HUDEP-2 (cell line): ENCODE measurements at regions not wholly inside any gene's neighbourhood (a gene's known extent, or its start where the extent isn't known, plus 50 kb on each side); places are given as distances from the start of the nearest gene placed in this dataset.

Experiments used
- DNase-seq, 76 experiments: peaks; one replicate each; lab custom pipeline; 2025; ENCODE audit not compliant: unreplicated experiment in 76 of 76; lab: John Stamatoyannopoulos, UW

GRCh38 chr2:172229125-172229524 is 126.4 kb upstream of the DLX2 start:
- DNase-seq, result no peak

- DNase-seq, result no peak
Observed at GRCh38 chr2:172230332-172230888, 127.7 kb upstream of the DLX2 start.

DNA sequence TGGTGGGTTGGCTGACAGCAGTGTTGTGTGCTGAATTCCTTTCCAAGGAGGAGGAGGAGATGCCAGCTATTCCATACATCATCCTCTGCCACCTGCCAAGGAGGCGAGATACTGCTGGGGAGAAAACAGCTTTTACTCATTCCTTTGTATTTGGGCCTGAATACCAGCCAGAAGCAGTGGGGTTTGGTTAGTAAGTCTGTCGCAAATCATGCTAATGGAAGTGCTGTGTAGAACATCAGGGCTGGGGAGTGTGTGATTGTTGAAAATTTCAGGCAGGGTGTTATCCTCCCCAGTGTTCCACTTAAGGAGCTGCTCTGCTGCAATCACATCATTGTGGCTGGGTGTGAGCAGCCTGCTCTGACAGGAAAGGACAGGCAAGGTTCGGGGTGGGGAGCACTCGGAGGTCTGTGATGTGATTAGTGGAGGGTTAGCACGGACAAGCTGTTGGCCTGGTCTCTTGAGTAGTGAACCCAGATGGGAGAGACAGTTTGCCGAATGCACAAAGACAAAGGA is 128.2 kb upstream of the DLX2 start:
- no peak for DNase-seq

DNA sequence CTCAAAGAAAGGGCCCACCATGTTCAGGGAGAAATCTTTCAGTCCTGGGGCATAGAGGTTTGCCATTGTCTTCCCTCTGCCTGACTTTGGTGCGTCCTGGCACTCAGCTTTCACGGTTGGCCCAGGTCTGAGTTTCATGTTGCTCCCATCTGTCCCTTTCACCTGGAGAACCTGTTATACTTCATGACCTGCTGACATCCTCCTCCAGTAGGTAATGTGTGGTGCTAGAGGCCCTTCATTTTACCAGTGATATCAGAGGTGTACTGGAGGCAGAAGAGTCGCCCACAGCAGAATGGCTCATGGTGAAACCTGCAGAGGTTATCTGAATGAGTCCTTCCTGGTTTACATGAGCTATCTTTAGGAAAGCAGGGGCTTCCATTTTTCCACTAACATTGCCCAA is 128.8 kb upstream of the DLX2 start:
- no peak for DNase-seq

- DNase-seq, result no peak
Observed at GRCh38 chr2:172232708-172233396, 130.2 kb upstream of the DLX2 start.

DNA sequence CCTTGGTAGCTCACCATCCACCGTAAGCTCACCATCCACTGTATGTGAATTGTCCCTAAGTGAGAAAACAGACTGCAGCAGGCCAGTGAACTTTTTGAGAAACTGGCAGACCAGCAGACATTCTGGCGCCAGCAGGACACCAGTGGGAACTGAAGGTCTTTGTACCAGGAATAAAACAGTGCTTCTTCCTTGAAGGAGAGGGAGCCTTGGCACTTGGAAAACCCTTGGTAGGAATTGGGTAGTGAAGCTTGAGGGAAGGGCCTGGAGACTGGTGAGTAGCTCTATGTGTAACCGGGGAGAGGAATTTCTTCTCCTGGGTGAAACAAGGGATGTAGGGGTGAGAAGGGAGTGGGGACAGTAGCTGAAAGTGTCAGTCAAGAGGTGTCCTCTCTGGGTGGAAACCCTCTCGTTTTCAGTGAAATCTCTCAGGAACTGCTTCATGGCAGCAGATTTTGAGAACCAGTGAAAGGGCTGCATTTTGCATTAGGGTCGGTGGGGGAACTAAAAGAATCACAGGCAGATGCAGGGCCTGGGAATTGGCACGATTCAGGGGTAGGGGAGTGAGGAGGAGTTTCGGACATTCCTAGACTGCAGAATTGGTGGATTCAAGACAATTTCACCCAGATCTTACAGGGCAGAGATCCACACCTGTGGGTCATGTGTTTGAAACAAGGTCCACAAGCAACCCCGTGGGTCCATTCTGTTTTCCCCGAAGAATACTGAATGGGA is 131.5 kb upstream of the DLX2 start:
- DNase-seq, result no peak

GRCh38 chr2:172234716-172235691 is 132.3 kb upstream of the DLX2 start:
- DNase-seq, result peak in 2 of 76 experiments; percentile 2 to 18

DNA sequence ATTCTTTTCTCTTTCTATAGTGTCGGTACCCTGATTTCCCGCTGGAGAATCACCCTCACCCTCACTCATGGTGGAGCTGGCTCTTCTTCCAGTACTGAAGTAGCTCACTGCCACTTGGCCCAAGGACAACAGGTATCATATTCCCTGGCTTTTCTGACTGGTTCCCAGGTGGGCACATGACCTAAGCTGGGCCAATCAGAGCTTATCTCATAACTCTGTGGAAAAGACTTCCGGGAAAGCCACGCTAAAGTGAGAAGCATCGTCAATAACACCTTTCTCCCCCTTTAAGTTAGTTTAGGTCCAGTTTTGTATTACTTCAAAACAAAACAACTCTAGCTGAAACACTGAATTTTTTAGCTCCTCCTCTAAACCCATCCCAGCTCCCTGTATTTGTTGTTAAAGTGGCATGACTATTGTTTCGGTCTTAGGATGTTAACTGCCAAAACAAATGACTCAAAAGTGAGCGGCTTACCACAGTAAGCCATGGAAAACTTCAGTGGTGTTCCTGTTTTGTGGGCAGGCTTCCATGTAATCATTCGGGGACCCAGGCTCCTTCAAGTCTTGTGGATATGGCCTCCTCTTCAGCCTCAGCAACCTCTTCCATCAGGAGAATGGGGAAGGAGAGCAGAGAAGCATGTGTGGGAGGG is 137.4 kb upstream of the DLX2 start:
- no peak for DNase-seq

DNA sequence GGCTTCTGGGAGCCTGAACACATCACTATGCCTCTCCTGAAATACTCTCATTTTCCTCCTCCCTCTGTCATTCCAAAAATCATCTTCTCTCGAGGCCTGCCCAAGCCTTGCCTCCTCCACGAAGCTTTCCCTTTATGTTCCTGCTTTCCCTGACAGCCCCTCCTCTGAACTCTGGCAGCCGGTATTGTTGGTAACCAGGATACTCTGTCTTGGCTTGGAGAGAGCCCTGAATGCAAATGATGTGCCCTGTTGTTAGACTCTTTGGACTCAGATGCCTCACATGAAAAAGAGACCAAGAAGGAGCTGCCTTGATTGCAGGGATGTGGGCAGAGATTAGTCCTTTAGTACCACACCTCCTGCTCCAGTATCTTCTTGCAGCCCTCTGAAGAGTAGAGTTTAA is 138.5 kb upstream of the DLX2 start:
- DNase-seq, result no peak

DNA sequence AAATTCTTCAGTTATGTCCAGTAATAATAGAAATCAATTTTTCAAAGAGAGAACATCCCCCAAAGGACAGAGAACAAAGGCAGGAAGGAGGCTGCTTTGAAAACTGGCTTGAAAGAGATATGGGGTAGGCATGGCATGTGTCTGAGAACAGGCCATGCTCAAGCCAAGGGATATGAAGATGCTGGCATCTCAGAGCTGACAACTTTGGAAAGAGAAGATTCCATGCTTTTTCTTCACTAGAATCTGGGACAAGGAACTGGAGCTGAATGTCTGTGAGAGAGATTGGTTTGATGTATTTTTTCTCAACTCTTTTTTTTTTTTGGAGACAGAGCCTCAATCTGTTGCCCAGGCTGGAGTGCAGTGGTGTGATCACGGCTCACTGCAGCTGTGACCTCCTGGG is 139.8 kb upstream of the DLX2 start:
- DNase-seq, result no peak

DNA sequence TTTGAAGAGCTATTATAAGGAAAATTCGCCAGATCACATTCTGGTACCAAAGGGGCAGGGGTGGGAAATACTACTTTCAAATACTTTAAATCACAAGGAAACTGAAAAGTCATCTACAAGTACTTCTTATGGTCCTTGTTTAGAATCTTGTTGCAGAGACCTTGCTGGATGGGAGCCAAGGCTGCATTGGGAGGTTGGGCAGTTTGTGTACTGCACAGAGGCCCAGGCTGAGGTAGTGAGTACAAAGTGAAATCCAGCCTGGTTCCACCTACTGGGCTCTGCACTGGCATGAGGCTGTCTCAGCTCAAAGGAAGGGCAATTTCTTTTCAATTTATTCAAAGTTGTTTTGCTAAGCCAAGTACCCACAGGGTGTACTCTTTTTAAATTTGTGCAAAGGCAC is 140.3 kb upstream of the DLX2 start:
- DNase-seq, result peak in 1 of 76 experiments; percentile 2

- no peak for DNase-seq
Observed at GRCh38 chr2:172244419-172245130, 141.9 kb upstream of the DLX2 start.

DNA sequence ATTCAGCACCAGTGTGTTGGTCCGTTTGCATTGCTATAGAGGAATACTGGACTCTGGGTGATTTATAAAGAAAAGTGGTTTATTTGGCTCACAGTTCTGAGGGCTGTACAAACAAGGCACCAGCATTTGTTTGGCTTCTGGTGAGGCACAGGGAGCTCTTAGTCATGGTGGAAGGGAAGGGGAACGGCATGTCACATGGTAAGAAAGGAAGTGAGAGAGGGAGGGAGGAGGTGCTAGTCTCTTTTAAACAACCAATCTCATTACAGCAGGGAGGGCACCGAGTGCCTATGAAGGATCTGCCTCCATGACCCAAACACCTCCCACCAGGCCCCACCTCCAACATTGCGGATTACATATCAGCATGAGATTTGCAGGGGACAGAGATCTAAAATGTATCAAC is 143.9 kb upstream of the DLX2 start:
- no peak for DNase-seq

DNA sequence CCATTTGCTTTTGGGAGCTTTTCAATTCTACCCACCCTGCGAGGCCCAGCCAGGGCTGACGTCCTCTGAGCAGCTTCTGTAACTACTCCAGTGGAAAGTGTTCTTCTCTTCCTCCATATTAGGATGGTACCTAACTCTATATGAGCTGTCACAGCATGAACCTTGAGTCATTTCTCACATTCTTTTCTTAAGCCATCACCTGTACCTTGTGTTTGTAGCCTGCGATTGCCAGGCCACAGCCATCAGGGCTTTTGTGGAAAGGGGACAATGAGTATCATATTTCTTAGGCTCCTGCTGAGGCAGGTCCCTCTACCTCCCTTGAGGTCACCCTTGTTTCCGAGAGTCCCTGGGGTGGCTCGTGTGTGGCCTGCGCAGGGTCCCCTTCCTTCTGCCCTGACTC is 144.5 kb upstream of the DLX2 start:
- DNase-seq, result no peak

DNA sequence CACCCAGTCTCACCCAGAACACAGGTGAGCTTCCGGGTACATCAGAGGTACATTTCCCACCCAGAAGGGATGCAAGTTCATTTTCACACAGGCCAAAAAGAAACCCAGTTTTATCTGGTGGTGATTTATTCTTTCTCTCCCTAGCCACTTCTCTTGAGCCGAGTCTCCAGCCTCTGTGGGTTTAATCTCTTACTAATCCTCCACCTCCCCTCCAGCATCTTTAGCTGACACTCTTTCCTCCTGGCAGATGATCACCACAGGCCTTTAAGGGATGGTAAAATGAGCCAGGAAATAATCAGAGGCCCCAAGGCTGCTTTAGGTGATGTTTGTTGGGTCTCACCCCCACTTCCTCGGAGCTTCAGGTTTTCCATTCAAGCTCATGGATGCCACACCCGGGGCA is 145.7 kb upstream of the DLX2 start:
- DNase-seq, result no peak

DNA sequence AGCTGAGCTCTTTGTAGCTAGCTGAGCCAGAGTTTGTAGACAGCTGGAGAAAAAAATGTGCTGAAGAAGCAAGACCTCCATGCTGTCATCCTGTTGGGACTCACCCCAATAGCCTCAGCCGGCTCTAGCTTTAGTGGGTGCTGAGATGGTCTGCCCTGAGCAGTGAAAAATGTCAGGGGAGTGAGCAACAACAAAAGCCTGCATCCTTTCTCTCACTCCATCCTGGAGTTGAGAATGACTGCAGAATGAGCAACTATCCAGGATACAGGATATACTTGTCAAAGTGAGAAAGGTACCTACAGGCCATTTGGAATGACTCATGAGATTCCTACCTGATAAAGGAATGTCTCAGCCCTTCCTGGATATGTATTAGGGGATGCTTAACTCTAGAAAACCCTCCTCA is 146.1 kb upstream of the DLX2 start:
- no peak for DNase-seq

GRCh38 chr2:172249334-172249733 is 146.6 kb upstream of the DLX2 start:
- no peak for DNase-seq

DNA sequence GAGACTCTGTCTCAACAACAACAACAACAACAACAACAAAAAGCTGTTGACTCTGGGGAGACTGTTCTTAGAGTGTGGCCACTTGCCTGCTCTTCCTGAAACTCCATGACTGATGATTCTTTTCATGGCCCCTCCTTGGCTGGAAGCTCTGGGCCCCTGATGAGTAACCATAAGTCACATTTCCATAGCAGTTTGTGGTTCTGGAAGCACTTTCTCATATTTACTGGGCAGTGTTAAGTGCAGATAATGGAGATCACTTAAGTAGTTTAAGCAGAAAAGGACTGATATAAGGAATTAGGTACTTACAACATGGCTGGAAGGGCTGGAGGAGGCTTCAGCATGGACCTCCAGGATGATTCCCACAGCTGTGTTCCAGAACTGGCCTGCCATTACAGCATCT is 147.3 kb upstream of the DLX2 start:
- no peak for DNase-seq

DNA sequence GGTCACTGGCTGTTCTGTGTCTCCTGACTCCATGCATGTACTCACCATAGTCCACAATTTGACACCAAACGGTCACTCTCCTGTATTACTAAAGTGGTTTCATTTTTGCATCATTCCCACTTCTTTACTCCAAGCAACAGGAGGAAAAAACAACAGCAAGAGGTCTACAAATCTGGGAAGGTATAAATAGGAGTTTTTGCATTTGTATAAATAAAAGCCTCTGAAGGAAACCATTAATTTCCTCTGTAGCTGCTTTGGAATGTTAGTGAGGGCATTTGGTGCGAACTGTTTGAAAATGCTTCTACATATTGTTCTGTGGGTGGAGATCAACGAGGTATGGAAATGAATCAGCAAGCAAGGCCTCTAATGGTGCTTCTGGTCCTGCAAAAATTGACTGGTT is 148.5 kb upstream of the DLX2 start:
- DNase-seq, result no peak

GRCh38 chr2:172252154-172252553 is 149.5 kb upstream of the DLX2 start:
- DNase-seq, result no peak
